PC-3 (cell line): ENCODE measurements at regions not wholly inside any gene's neighbourhood (a gene's known extent, or its start where the extent isn't known, plus 50 kb on each side); places are given as distances from the start of the nearest gene placed in this dataset.

ENCODE experiments used
- CTCF ChIP-seq: fragments of 300-600 bp; sonication (generic); conservative IDR thresholded peaks from 2 replicates; pipeline ENCODE4 v1.5.1; 2017; ENCODE audit warnings: antibody characterized with exemption, low read depth, mild to moderate bottlenecking, low read length
- EZH2phosphoT487 ChIP-seq: fragments of 300-600 bp; sonication (generic); IDR thresholded peaks from 2 replicates; pipeline ENCODE4 v1.6.1; 2018; ENCODE audit warnings: mild to moderate bottlenecking, antibody characterized with exemption, low read length, borderline replicate concordance

DNA sequence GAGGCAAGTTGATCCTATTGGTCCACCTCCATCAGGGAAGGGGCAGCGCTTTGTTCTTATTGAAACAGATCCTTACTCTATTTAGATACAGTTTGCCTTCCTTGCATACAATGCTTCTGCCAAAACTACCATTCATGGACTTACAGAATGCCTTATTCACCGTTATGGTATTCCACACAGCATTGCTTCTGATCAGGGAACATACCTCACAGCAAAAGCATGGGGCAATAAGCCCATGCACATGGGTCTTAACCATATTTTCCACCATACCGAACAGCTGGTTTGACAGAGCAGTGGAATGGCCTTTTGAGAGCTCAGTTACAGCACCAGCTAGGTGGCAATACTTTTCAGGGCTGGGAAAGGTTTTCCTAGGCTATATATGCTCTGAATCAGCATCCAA is 544.8 kb upstream of the ADGRL4 start:
- no peak for TF ChIP-seq CTCF
- no peak for TF ChIP-seq EZH2phosphoT487
